Ishikawa (cell line): ENCODE measurements at regions not wholly inside any gene's neighbourhood (a gene's known extent, or its start where the extent isn't known, plus 50 kb on each side); places are given as distances from the start of the nearest gene placed in this dataset.

Source experiments
- CEBPB ChIP-seq: IDR thresholded peaks from 2 replicates; pipeline ENCODE4 v1.6.1; 2012
- CREB1 ChIP-seq: IDR thresholded peaks from 2 replicates; pipeline ENCODE4 v1.6.1; 2012; ENCODE audit warnings: low read depth
- EGR1 ChIP-seq: IDR thresholded peaks from 2 replicates; pipeline ENCODE4 v1.6.1; 2012
- EP300 ChIP-seq: IDR thresholded peaks from 2 replicates; pipeline ENCODE4 v1.6.1; 2012; ENCODE audit warnings: borderline replicate concordance
- FOXM1 ChIP-seq: IDR thresholded peaks from 2 replicates; pipeline ENCODE4 v1.6.1; 2012; ENCODE audit warnings: low read depth, borderline replicate concordance
- NFIC ChIP-seq: IDR thresholded peaks from 2 replicates; pipeline ENCODE4 v1.6.1; 2012
- RAD21 ChIP-seq: IDR thresholded peaks from 2 replicates; pipeline ENCODE4 v1.6.1; 2012; ENCODE audit warnings: low read depth
- TAF1 ChIP-seq: IDR thresholded peaks from 2 replicates; pipeline ENCODE4 v1.6.1; 2012; ENCODE audit warnings: low read depth, mild to moderate bottlenecking
- TCF12 ChIP-seq: IDR thresholded peaks from 2 replicates; pipeline ENCODE4 v1.6.1; 2012; ENCODE audit warnings: low read depth
- TEAD4 ChIP-seq: IDR thresholded peaks from 2 replicates; pipeline ENCODE4 v1.6.1; 2012
- YY1 ChIP-seq: IDR thresholded peaks from 2 replicates; pipeline ENCODE4 v1.6.1; 2012; ENCODE audit warnings: low read depth
- ZBTB7A ChIP-seq: IDR thresholded peaks from 2 replicates; pipeline ENCODE4 v1.6.1; 2012; ENCODE audit warnings: low read depth
- TF ChIP-seq, protein P1 (sequence below): IDR thresholded peaks from 2 replicates; pipeline ENCODE4 v1.6.1; 2012
- TF ChIP-seq, protein P2 (sequence below): IDR thresholded peaks from 2 replicates; pipeline ENCODE4 v1.6.1; 2012; ENCODE audit warnings: low read depth, mild to moderate bottlenecking
- TF ChIP-seq, protein P3 (sequence below): IDR thresholded peaks from 2 replicates; pipeline ENCODE4 v1.6.1; 2012

DNA sequence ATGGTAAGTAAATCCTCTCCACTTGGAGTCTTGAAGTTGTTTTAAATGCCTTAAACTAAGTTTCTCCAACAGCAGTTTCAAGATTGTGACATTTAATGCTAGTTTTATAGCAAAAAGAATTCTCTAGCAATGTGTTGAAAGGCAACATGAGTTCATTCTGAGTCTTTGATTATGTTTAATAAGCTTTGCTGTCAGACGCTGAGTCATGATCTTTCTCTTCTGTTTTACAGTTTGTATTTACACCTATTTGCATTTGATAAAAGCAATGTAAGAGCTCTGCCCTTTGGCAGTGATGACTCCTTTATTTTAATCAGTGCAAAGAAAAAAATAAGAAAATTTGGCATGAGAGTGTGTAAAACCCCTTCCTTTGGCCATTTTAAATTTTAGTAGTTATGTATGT lies 497.7 kb downstream of the STK39 start:
- TF ChIP-seq ZBTB7A (no peak), FOXM1 (no peak), YY1 (no peak), TCF12 (no peak), TAF1 (no peak)
- TF ChIP-seq, protein P1, sequence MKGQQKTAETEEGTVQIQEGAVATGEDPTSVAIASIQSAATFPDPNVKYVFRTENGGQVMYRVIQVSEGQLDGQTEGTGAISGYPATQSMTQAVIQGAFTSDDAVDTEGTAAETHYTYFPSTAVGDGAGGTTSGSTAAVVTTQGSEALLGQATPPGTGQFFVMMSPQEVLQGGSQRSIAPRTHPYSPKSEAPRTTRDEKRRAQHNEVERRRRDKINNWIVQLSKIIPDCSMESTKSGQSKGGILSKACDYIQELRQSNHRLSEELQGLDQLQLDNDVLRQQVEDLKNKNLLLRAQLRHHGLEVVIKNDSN: no peak

DNA sequence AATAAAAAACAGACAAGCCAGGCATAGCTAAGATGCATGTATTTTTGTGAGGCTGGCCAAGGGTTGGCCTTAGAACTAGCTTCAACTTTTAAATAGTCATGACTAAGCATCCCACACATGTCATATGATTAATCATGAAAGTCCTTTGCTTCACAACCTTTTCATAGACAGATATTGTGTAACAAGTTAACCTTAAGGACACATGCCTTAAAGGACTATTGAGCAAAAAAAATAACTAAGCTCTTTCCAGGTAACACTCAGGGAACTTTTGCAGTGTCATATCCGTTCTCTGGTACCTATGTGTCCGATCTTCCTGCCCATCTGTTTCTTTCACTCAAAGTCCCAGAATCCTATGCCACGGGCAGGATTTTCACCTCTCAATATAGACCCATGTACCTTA lies 498.4 kb downstream of the STK39 start:
- TF ChIP-seq TEAD4 (no peak), TCF12 (no peak), EGR1 (no peak), ZBTB7A (no peak), YY1 (no peak), CEBPB (no peak), FOXM1 (no peak), EP300 (no peak), NFIC (no peak), RAD21 (no peak), CREB1 (no peak)
- TF ChIP-seq, protein P2, sequence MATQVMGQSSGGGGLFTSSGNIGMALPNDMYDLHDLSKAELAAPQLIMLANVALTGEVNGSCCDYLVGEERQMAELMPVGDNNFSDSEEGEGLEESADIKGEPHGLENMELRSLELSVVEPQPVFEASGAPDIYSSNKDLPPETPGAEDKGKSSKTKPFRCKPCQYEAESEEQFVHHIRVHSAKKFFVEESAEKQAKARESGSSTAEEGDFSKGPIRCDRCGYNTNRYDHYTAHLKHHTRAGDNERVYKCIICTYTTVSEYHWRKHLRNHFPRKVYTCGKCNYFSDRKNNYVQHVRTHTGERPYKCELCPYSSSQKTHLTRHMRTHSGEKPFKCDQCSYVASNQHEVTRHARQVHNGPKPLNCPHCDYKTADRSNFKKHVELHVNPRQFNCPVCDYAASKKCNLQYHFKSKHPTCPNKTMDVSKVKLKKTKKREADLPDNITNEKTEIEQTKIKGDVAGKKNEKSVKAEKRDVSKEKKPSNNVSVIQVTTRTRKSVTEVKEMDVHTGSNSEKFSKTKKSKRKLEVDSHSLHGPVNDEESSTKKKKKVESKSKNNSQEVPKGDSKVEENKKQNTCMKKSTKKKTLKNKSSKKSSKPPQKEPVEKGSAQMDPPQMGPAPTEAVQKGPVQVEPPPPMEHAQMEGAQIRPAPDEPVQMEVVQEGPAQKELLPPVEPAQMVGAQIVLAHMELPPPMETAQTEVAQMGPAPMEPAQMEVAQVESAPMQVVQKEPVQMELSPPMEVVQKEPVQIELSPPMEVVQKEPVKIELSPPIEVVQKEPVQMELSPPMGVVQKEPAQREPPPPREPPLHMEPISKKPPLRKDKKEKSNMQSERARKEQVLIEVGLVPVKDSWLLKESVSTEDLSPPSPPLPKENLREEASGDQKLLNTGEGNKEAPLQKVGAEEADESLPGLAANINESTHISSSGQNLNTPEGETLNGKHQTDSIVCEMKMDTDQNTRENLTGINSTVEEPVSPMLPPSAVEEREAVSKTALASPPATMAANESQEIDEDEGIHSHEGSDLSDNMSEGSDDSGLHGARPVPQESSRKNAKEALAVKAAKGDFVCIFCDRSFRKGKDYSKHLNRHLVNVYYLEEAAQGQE: no peak
- TF ChIP-seq, protein P1: no peak

DNA sequence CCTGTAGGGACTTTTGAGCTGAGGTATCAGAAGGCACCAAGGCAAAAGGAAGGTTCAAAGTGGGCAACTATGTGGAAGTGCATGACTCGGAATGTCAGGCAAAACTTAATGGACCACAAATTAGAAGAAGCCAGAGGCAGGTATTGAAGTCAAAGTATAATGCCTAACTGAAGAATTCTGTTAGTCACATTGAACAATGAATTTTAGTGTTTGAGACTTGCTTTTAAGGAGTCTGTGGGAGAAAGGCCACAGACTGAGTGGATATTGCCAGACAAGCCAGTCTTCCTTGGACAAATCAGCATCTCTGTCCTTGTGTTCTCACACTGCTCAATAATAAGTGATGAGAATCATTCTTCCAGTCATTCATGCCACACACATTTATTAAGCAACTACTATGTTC lies 498.9 kb downstream of the STK39 start:
- no peak for TF ChIP-seq TEAD4
- TF ChIP-seq CEBPB: no peak
- TF ChIP-seq FOXM1: no peak
- TF ChIP-seq EP300: no peak
- TF ChIP-seq EGR1: no peak
- TF ChIP-seq RAD21: no peak
- TF ChIP-seq NFIC: no peak
- no peak for TF ChIP-seq ZBTB7A
- TF ChIP-seq YY1: no peak
- TF ChIP-seq, protein P1: no peak
- TF ChIP-seq CREB1: no peak
- TF ChIP-seq, protein P2: no peak
- TF ChIP-seq, protein P3, sequence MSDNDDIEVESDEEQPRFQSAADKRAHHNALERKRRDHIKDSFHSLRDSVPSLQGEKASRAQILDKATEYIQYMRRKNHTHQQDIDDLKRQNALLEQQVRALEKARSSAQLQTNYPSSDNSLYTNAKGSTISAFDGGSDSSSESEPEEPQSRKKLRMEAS: no peak
- no peak for TF ChIP-seq TAF1
- no peak for TF ChIP-seq TCF12

DNA sequence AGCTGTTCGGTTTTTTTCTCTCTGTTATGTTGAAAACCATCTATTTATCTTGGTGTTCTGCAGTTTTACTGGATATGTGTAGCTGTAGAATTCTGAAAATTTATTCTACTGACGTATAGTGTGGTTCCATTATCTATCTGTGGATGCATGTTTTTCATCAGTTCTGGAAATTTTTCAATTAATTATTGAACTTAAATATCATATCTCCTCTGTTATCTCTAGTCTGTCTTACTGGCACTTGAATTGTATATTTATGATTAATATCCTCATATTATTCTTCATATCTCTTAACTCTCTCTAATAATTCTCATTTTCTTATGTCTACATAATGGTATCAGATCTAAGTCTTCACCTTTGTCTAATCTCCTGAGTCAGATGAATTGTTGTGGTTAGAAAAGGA lies 501.7 kb downstream of the STK39 start:
- TF ChIP-seq YY1: no peak
- no peak for TF ChIP-seq TAF1
- TF ChIP-seq NFIC: no peak
- TF ChIP-seq RAD21: no peak
- TF ChIP-seq TEAD4: no peak
- TF ChIP-seq, protein P3: no peak
- TF ChIP-seq ZBTB7A: no peak
- no peak for TF ChIP-seq CEBPB
- TF ChIP-seq, protein P1: no peak

DNA sequence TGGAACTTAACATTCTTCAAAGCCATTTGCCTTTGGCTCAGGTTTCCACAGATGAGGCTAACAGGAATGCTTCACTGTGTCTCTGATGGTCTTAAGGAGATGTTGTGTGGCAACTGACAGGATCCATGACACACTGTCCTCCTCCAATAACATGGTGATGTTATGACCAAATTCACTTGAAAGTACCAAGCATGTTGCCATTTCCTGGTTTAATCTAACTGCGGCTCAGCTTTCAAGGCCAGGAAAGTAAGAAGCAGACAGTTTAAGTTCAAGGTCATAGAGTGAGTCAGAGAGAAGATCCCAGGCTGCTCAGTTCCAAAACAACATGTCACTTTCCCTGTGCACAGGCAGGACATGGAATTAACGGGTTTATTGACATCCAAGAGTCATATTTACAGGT lies 513.6 kb downstream of the STK39 start:
- TF ChIP-seq, protein P2: no peak
- TF ChIP-seq EP300: no peak
- no peak for TF ChIP-seq NFIC
- TF ChIP-seq TAF1: no peak
- TF ChIP-seq CREB1: no peak
- no peak for TF ChIP-seq FOXM1
- no peak for TF ChIP-seq TCF12
- TF ChIP-seq ZBTB7A: no peak
- TF ChIP-seq EGR1: no peak
- no peak for TF ChIP-seq YY1
- TF ChIP-seq TEAD4: no peak
- TF ChIP-seq, protein P3: no peak
- TF ChIP-seq, protein P1: no peak
